OCI-LY3 (cell line): ENCODE measurements at regions not wholly inside any gene's neighbourhood (a gene's known extent, or its start where the extent isn't known, plus 50 kb on each side); places are given as distances from the start of the nearest gene placed in this dataset.
"Not testable (repeated sequence)": the region's sequence is repeated elsewhere in the genome, so short reads cannot be mapped to it uniquely, and the experiment has no call there.

Experiments used
- CTCF ChIP-seq: fragments of 200-600, 300-600 bp; sonication (generic); IDR thresholded peaks from 2 replicates; pipeline ENCODE4 v1.5.1; 2014; ENCODE audit warnings: antibody characterized with exemption, low read length, low read depth
- EZH2phosphoT487 ChIP-seq: fragments of 200-600 bp; shearing (Covaris generic); IDR thresholded peaks from 2 replicates; pipeline ENCODE4 v1.6.1; 2018; ENCODE audit warnings: antibody characterized with exemption, mixed run types, low read depth

GRCh38 chr2:77684543-77685319 is 162.6 kb upstream of the LRRTM4 start:
- not testable (repeated sequence) for TF ChIP-seq CTCF, EZH2phosphoT487
